C4-2B (cell line): ENCODE measurements at regions not wholly inside any gene's neighbourhood (a gene's known extent, or its start where the extent isn't known, plus 50 kb on each side); places are given as distances from the start of the nearest gene placed in this dataset.
"Not testable (repeated sequence)": the region's sequence is repeated elsewhere in the genome, so short reads cannot be mapped to it uniquely, and the experiment has no call there.

Experiments
- H3K27ac ChIP-seq: fragments of 450-650 bp; 2 replicates; pipeline ENCODE4 v1.5.1; 2017
- ZFX ChIP-seq: fragments of 450-650 bp; IDR thresholded peaks from 2 replicates; pipeline ENCODE4 v1.6.1; 2017
- TF ChIP-seq, protein P1 (sequence below): fragments of 450-650 bp; conservative IDR thresholded peaks from 2 replicates; pipeline ENCODE4 v1.5.1; 2017; ENCODE audit warnings: mild to moderate bottlenecking

DNA sequence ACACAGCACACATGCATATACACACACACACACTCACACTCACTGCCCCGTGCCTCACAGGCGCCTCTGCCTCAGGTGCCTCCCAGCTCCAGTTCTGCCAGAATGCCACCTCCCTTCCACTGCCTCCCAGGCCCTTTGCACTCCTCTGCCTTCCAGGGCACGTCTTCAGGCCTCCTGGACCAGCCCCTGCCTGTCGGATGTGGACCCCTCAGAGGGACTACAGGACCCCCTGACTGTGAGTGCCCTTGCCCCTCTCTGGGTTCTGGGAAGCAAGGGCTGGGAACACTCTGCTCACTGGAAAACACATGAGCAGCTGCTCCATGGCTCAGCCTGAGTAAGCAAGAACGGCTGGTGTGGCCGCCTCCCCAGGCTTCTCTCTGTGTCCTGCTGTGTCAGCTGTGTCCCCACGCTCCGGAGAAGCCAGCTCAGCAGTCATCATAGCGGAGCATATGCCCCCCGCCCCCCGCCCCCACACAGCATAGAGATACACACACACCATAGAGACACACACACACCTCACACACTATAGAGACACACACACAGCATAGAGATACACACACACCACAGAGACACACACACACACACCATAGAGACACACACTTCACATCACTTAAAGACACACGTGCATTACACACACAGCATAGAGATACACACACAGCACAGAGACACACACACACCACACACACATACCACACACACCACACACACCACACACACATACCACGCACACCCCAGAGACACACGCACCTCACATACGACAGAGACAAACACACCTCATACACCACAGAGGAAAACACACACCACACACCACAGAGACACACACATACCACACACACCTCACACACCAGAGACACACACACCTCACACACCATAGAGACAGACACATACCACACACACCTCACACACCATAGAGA lies 271.3 kb downstream of the CYRIA start:
- no peak overlapping the region for H3K27ac ChIP-seq
- TF ChIP-seq ZFX, result no peak
- TF ChIP-seq, protein P1, sequence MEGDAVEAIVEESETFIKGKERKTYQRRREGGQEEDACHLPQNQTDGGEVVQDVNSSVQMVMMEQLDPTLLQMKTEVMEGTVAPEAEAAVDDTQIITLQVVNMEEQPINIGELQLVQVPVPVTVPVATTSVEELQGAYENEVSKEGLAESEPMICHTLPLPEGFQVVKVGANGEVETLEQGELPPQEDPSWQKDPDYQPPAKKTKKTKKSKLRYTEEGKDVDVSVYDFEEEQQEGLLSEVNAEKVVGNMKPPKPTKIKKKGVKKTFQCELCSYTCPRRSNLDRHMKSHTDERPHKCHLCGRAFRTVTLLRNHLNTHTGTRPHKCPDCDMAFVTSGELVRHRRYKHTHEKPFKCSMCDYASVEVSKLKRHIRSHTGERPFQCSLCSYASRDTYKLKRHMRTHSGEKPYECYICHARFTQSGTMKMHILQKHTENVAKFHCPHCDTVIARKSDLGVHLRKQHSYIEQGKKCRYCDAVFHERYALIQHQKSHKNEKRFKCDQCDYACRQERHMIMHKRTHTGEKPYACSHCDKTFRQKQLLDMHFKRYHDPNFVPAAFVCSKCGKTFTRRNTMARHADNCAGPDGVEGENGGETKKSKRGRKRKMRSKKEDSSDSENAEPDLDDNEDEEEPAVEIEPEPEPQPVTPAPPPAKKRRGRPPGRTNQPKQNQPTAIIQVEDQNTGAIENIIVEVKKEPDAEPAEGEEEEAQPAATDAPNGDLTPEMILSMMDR, result no peak

DNA sequence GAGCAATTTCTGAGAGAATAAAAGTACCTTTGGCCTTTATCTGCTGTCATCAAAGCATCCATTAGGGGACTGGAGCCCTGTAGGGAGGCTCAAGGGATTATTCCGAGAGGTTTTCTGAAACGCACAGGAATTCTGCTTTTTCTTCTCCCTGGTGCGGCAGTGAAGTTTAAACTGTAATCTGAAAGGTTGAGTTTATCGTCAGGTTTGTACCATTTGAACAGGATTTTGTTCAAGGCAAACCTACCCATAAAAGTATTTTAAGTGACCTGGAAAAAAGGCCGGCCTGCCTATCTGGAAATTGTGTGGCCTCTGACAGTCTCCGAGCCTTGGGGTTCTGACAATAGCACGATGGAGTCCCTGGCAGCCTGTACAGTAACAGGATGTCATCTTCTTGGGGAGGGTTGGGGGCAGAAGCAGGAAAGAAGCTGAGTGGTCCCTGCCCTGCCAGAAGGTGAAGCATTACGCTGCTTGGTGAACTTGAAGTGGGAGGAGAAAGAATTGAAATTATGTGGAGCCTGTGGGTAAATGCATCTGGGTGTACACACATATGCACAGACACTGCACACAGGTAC lies 272.0 kb downstream of the CYRIA start:
- TF ChIP-seq, protein P1, result no peak
- no peak for TF ChIP-seq ZFX
- H3K27ac ChIP-seq, result no peak overlapping the region

DNA sequence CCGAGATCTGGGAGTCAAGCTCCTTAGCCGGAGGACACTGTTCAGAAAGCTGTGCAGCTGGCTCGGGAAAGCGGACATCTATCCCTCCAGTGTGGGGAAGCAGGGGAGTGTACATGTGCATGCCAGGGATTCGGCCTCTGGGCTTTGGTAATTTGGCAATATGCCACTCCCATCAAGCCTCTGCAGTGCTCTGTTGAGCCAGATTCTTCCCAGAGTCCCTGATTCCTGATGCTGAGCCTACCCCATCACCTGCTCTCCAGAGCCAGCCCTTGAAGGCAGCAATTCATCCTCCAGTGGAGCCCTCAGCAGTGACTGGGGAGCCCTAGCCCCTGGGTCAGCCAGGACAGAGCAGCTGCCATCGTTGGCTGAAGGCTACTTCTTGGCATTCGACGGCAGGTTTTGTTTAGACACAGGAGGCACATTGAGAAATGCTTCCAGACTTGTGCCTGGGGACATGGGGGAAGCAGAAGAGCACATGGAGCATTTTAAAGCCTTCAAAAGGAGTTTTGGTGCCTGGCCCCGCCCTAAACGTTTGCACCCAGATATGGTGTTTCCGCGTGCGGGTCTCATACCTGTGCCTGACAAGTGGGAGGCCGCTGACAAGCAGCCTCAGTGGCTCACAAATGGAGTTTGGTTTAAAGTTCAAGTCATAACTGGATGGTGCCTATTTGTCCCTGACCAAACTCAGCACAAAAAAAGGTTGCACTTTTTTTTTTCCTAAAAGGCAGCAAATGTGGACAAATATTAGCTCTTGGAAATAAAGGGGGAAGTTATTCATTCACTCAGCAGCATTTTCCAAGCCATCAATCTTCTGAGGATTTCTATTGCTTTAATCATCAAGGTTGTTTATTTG lies 272.8 kb downstream of the CYRIA start:
- TF ChIP-seq, protein P1, result no peak
- no peak for TF ChIP-seq ZFX

DNA sequence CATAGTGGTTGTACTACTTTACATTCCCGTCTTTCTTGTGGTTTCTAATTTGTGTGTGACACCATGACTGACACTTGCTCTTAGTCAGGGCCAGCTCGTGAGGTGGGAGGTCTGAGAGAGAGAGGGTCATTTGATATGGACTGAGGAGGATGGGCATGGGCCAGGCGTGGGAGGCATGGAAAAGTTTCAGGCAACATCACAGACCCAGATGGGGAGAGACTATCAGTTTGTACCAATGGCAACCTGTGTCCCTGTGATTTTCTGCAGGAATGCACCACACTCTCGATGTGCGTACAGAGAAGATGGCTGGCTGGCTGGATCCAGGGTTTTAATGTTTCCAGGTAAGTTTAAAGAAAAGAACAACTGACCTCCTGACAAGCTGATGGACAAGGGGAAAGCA lies 273.6 kb downstream of the CYRIA start:
- TF ChIP-seq, protein P1, result no peak
- no peak for TF ChIP-seq ZFX
- no peak overlapping the region for H3K27ac ChIP-seq

More for the DNA sequence above, 272.8 kb downstream of the CYRIA start:
- no peak overlapping the region for H3K27ac ChIP-seq

DNA sequence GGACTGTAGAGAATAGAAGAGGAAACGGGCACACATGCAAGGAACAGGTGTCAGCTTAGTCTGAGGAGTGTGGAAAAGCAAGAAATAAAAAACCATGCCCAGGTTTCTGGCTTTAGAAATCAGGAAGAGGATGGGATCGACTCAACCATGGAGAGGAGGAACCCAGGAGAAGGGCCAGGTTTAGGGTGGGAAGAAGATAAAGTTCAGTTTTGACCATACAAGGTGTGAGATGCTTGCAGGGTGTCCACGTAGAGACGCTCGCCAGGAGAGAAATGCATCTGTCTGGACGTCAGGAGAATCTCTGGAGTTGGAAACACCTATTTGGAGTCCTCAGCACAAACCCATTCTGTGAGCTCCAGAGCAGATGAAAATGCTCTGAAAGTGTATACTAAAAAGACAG lies 275.1 kb downstream of the CYRIA start:
- no peak overlapping the region for H3K27ac ChIP-seq
- no peak for TF ChIP-seq ZFX
- TF ChIP-seq, protein P1, result no peak

DNA sequence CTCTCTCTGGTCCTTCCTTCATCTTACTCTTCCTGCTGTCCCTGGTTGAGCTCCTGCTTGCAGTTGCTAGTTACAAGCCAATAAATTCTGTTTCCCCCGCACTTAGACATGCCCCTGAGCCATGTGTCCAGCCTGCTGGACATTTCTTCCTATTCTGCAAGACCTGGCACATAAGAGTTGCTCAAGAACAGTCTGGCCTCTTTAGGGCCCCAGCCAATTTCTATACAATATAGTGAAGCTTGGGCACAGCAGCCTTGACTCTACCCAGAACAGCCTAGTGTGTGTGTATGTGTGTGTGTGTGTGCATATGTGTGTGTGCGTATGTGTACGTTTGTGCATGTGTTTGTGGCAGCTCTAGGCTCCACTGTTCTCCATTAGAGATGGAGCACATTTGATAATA lies 276.0 kb downstream of the CYRIA start:
- no peak overlapping the region for H3K27ac ChIP-seq
- no peak for TF ChIP-seq ZFX
- TF ChIP-seq, protein P1, result no peak

DNA sequence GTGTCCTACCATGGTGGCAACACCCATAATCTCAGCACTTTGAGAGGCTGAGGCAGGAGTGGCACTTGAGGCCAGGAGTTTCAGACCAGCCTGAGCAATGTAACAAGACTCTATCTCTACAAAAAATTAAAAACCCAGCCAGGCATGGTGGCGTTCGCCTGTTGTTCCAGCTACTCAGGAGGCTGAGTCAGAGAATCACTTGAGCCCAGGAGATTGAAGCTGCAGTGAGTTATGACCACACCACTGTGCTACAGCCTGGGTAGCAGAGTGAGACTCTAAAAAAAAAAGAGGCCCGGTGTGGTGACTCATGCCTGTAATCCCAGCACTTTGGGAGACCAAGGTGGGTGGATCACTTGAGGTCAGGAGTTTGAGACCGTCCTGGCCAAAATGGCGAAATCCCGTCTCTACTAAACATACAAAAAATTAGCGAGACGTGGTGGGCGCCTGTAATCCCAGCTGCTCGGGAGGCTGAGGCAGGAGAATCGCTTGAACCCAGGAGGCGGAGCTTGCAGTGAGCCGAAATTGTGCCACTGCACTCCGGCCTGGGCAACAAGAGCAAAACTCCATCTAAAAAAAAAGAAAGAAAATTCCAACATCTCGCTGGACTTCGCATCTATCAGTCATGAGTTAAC lies 277.3 kb downstream of the CYRIA start:
- H3K27ac ChIP-seq, result not testable (repeated sequence)
